ENCODE measurements at regions not wholly inside any gene's neighbourhood (a gene's known extent, or its start where the extent isn't known, plus 50 kb on each side); places are given as distances from the start of the nearest gene placed in this dataset.
"Not testable (repeated sequence)": the region's sequence is repeated elsewhere in the genome, so short reads cannot be mapped to it uniquely, and the experiment has no call there.

DNA sequence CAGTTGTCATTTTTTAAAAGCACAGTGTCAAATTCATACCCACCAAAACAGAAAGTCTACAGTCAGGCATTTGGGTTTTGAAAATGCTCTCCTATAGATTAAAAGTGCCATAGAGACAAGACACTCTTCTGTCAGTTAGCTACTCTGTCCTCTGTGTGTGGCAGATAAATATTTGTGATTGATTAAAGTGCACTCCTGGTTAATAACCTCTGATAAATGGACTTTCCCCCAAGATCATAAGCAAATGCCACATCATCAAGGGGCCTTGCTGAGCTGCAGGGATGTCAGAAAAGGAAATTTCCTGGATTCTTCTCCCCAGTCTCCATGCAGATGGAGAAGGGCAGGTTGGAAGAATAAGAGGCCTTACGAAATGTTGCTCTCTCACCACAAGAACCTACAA lies 1329.5 kb upstream of the TMEM132C start:
- Histone ChIP-seq H3K9me3 (replicated peaks in 1 of 3) (no peaks in the 10 kb centered on the region), H3K4me1 (replicated peaks in 1 of 2) (no peaks in the 10 kb centered on the region), H3K27ac (no peak overlapping the region), H3K4me3 (no peak overlapping the region), H3K27me3 (no peaks in the 10 kb centered on the region), H3K36me3 (replicated peaks in 1 of 2) (no peaks in the 10 kb centered on the region)
- TF ChIP-seq POLR2A (IDR thresholded peaks at IDR 0.05), result no peak
- TF ChIP-seq, protein P1, sequence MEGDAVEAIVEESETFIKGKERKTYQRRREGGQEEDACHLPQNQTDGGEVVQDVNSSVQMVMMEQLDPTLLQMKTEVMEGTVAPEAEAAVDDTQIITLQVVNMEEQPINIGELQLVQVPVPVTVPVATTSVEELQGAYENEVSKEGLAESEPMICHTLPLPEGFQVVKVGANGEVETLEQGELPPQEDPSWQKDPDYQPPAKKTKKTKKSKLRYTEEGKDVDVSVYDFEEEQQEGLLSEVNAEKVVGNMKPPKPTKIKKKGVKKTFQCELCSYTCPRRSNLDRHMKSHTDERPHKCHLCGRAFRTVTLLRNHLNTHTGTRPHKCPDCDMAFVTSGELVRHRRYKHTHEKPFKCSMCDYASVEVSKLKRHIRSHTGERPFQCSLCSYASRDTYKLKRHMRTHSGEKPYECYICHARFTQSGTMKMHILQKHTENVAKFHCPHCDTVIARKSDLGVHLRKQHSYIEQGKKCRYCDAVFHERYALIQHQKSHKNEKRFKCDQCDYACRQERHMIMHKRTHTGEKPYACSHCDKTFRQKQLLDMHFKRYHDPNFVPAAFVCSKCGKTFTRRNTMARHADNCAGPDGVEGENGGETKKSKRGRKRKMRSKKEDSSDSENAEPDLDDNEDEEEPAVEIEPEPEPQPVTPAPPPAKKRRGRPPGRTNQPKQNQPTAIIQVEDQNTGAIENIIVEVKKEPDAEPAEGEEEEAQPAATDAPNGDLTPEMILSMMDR (IDR thresholded peaks at IDR 0.05), result no peak
- 78 to 83% (median 81%) methylated on average over 1 of the region's 1 CpG for WGBS, 4 donors
- intact Hi-C loops (cut with DNase I), result no loop called here
- DNase-seq, result no peak

DNA sequence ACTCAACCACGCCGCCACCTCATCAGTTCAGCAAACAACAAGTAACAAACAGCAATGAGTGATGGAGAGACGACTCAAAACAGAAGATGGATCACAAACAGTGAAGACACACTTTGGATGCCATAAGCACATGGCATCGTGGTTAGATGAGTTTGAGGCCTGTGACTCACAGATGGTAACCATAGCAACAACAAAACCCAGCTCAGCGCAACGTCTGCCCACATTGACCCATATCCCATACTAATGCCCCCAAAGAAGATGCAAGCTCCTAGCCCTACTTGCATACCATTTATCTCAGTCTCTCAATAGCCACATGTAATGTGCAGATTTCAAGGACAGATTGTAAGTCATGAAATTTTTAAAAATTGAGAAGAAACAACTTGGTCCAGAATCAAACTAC lies 1322.3 kb upstream of the TMEM132C start:
- Histone ChIP-seq H3K4me1 (replicated peaks in 1 of 2) (no peaks in the 10 kb centered on the region), H3K9me3 (replicated peaks in 1 of 3) (no peaks in the 10 kb centered on the region), H3K27ac (no peak overlapping the region), H3K27me3 (no peaks in the 10 kb centered on the region), H3K4me3 (no peak overlapping the region), H3K36me3 (replicated peaks in 1 of 2) (no peaks in the 10 kb centered on the region)
- no peak for TF ChIP-seq POLR2A (IDR thresholded peaks at IDR 0.05)
- TF ChIP-seq, protein P1 (IDR thresholded peaks at IDR 0.05), result no peak
- intact Hi-C loops (cut with DNase I), result no loop called here
- WGBS, 4 donors, result 75 to 86% (median 81%) methylated on average over 6 of the region's 6 CpGs
- no peak for DNase-seq

DNA sequence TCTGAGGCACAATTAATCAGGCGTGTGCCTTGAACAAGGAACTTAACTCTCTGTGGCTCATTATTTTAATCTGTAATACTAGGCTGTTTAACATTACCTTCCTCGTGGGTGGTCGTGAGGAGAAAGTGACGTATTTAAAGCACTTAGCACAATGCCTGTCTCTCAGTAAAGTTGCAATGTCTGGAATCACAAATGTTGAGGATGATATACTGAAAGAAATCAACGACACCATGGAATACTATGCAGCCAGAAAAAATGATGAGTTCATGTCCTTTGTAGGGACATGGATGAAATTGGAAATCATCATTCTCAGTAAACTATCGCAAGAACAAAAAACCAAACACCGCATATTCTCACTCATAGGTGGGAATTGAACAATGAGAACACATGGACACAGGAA lies 1320.0 kb upstream of the TMEM132C start:
- H3K9me3 ChIP-seq (replicated peaks in 1 of 3); H3K27me3 ChIP-seq; H3K27ac ChIP-seq; H3K36me3 ChIP-seq (replicated peaks in 1 of 2); H3K4me1 ChIP-seq (replicated peaks in 1 of 2); DNase-seq; H3K4me3 ChIP-seq; intact Hi-C loops (cut with DNase I): not testable (repeated sequence)
- 67 to 91% (median 74%) methylated on average over 5 to 7 of the region's 7 CpGs for WGBS, 4 donors

DNA sequence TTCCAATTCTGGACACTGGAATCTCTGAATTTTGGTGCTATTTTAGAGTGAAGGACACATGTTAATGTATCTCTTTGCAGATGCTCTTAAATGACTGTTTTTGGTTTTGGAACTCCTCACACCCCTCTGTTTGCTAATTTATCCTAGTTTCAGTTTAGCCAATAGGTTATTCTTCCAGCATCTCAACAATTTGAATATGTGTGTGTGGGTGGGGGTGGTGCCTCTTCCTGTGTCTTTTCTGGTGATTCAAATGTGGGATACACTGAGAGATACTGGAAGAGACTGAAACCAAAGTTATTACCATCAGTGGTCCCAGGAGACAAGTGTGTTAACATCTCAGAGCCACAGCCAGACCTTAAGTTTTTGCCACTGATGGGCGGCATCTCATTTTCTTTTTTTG lies 1317.4 kb upstream of the TMEM132C start:
- 88 to 94% (median 92%) methylated on average over 1 of the region's 1 CpG for WGBS, 4 donors
- Histone ChIP-seq H3K4me1 (replicated peaks in 1 of 2) (no peaks in the 10 kb centered on the region), H3K27ac (no peak overlapping the region), H3K4me3 (no peak overlapping the region), H3K27me3 (no peaks in the 10 kb centered on the region), H3K9me3 (replicated peaks in 1 of 3) (no peaks in the 10 kb centered on the region), H3K36me3 (replicated peaks in 1 of 2) (no peaks in the 10 kb centered on the region)
- no peak for DNase-seq
- intact Hi-C loops (cut with DNase I), result no loop called here
- no peak for TF ChIP-seq POLR2A (IDR thresholded peaks at IDR 0.05)
- TF ChIP-seq, protein P1 (IDR thresholded peaks at IDR 0.05), result no peak

DNA sequence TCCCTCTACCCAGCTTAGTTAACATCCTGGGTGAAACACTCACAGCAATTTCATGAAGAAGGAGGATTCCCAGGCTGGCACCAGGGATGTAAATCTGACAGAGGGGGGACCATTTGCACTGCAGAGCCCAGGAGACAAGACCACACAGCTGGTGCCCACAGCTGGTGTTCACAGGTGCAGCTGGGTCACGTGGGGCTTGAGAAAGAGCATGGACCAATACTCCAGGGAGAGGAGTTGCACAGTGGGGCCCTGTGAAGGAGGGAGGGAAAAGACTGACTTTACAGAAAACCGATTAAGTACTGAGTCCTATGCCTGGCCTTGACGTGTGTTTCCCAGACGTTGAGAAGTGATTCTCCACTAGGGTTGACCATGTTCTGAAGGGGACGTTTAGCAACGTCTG lies 1316.7 kb upstream of the TMEM132C start:
- Histone ChIP-seq H3K4me3 (no peak overlapping the region), H3K27me3 (no peaks in the 10 kb centered on the region), H3K9me3 (replicated peaks in 1 of 3) (no peaks in the 10 kb centered on the region), H3K36me3 (replicated peaks in 1 of 2) (no peaks in the 10 kb centered on the region), H3K27ac (no peak overlapping the region), H3K4me1 (replicated peaks in 1 of 2) (no peaks in the 10 kb centered on the region)
- 64 to 88% (median 71%) methylated on average over 6 of the region's 6 CpGs for WGBS, 4 donors
- intact Hi-C loops (cut with DNase I), result no loop called here
- no peak for TF ChIP-seq POLR2A (IDR thresholded peaks at IDR 0.05)
- no peak for DNase-seq

Data from adrenal gland (tissue), 9 donors.